Skeletal muscle tissue (tissue), 3 donors: ENCODE measurements at regions not wholly inside any gene's neighbourhood (a gene's known extent, or its start where the extent isn't known, plus 50 kb on each side); places are given as distances from the start of the nearest gene placed in this dataset.

Experiments
- H3K27ac ChIP-seq: one replicate; pipeline ENCODE4 v1.7.0; 2013; ENCODE audit warnings: mild to moderate bottlenecking, low read depth, low read length, inconsistent platforms
- H3K27me3 ChIP-seq, 3 donors: one replicate each; pipeline ENCODE4 v1.7.0; 2013; ENCODE audit warnings: low read length in 3 of 3; ENCODE audit not compliant: control insufficient read depth in 3 of 3, insufficient read depth in 3 of 3
- H3K36me3 ChIP-seq, 3 donors: one replicate each; pipeline ENCODE4 v1.7.0; 2013; ENCODE audit warnings: low read length in 3 of 3; ENCODE audit not compliant: control insufficient read depth in 3 of 3, insufficient read depth in 3 of 3
- H3K4me1 ChIP-seq, 3 donors: one replicate each; pipeline ENCODE4 v1.7.0; 2013; ENCODE audit warnings: low read length in 3 of 3, mild to moderate bottlenecking in 3 of 3; ENCODE audit not compliant: control insufficient read depth in 3 of 3, insufficient read depth in 3 of 3
- H3K4me3 ChIP-seq, 3 donors: one replicate each; pipeline ENCODE4 v1.7.0; 2013; ENCODE audit warnings: low read length in 3 of 3
- H3K9ac ChIP-seq, 3 donors: one replicate each; pipeline ENCODE4 v1.7.0; 2013; ENCODE audit warnings: low read length in 3 of 3, mild to moderate bottlenecking in 3 of 3, moderate library complexity in 2 of 3, low read depth in 1 of 3
- H3K9me3 ChIP-seq, 3 donors: one replicate each; pipeline ENCODE4 v1.7.0; 2013; ENCODE audit warnings: low read length in 3 of 3; ENCODE audit not compliant: control insufficient read depth in 3 of 3
- donor health status: Osteomylitis.

DNA sequence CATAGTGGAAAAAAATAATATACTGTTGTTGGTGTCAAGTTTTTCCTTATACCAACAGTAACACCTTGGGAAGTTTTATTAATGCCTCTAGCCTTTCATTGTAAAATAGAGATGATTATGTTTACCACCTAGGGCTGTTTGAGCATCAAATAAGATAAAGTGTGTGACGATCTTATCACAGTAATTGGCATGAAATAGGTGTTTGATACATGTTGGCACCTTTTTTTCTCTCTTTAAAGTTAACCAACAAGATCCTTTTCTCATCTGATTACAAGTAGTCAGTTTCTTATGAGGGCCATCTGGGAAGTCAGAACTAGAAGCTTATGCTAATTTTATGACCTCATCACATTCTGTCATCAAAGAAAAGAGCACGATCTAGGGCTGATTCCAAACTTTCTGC, 669.5 kb downstream of the CCSER2 start:
- Histone ChIP-seq H3K9ac (no peak overlapping the region), H3K27ac (no peak overlapping the region), H3K27me3 (peaks cover 0 to 2% (median 0%) of the 10 kb centered on the region in 3 donors), H3K36me3 (no peaks in the 10 kb centered on the region), H3K4me1 (no peaks in the 10 kb centered on the region), H3K4me3 (no peak overlapping the region), H3K9me3 (no peaks in the 10 kb centered on the region)

DNA sequence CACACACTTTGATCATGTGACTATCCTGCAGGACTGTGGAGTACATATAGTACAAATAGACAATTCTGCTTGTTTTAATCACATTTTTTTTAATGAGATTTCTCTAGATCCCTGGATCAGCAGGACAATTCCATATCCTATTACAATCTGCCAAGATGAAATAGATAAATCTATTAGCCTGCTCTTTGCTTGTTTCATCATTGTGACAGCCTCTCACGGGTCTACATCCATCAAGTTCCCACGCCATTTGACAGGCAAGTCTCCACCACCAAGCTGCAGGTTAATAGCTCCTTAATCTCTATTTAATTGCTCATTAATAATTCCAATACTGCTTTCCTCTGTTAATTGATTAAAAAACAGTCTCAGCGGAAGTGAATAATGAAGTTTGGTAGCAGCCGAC, 671.5 kb downstream of the CCSER2 start:
- Histone ChIP-seq H3K9ac (no peak overlapping the region), H3K4me1 (no peaks in the 10 kb centered on the region), H3K27ac (no peak overlapping the region), H3K36me3 (no peaks in the 10 kb centered on the region), H3K4me3 (no peak overlapping the region), H3K9me3 (no peaks in the 10 kb centered on the region), H3K27me3 (peaks cover 0 to 2% (median 0%) of the 10 kb centered on the region in 3 donors)

DNA sequence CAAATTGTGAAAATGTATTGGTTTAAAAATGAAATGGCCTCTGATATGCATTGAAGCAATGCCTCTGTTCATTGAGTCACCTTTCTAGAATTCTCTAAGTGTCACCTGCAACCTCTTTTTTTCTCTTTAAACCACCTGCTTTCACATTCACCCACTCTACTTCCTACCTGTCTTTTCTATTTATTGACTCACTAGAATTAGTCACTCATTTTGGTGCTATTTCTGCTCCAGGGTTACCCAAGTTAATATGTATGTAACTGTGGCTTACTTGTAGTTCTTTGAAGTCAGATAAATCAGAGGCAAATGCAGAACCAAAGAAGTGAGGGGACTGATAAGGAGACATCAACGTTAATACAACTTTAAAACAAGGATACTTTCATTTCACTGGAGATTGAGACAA, 674.7 kb downstream of the CCSER2 start:
- H3K27me3 ChIP-seq = peaks cover 0 to 2% (median 0%) of the 10 kb centered on the region in 3 donors
- H3K27ac ChIP-seq = no peak overlapping the region
- no peak overlapping the region for H3K4me3 ChIP-seq
- no peaks in the 10 kb centered on the region for H3K36me3 ChIP-seq
- no peak overlapping the region for H3K9ac ChIP-seq
- no peaks in the 10 kb centered on the region for H3K4me1 ChIP-seq
- no peaks in the 10 kb centered on the region for H3K9me3 ChIP-seq

DNA sequence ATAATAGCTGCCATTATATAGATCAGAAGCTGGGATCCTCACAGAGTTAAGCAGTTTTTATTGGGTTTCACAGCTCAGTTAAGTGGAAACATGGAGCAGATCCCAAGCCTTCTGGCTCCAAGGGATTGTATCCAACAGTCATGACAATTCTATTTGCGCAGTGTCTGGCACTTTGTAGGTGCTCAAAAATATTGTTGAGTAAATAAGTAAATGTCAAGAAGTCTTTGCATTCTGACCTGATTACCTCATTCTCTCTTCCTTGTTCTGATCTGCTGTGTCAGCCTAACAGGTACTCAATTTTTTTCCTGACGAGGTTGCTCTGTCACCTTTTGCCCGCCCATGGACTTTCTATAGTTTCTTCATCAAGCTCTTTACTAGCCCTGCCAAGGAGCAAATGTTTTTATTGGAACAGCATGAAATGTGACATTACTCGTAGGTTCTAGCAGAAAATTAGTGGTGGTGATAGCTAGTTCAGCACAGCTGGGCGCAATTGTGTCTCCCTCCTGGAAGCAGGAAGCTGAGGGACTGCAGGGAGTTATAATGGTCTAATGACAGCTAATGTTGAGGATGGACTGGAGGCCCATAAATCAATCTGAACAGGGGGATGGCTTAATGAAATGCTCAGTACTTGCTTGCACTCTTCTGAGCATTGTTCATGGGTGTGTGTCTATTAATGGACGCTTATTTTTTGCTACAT, 680.2 kb downstream of the CCSER2 start:
- H3K9ac ChIP-seq = no peak overlapping the region
- H3K27ac ChIP-seq = no peak overlapping the region
- no peaks in the 10 kb centered on the region for H3K9me3 ChIP-seq

DNA sequence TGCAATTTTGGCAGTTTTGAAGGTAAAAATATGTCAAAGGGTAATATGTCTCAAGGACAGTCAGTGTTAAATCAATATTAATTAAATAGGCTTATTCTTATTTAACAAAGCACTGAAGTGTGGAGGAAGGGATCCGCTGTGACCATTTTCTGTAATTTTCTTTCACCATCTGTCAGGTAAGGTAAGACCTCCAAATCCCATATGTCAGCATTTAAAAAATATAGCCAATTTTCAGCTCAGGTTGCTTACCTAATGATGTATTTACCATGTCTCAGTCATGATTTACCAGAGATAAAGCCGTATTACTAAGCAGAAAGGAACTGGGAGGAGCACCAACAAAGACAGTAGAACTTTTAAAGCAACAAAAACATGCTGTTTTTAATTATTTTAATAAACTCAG, 683.9 kb downstream of the CCSER2 start:
- no peaks in the 10 kb centered on the region for H3K36me3 ChIP-seq
- H3K9ac ChIP-seq = no peak overlapping the region
- no peaks in the 10 kb centered on the region for H3K9me3 ChIP-seq
- no peaks in the 10 kb centered on the region for H3K27me3 ChIP-seq
- H3K27ac ChIP-seq = no peak overlapping the region
- no peaks in the 10 kb centered on the region for H3K4me1 ChIP-seq
- H3K4me3 ChIP-seq = no peak overlapping the region

More for the DNA sequence above, 680.2 kb downstream of the CCSER2 start:
- H3K27me3 ChIP-seq = no peaks in the 10 kb centered on the region
- no peak overlapping the region for H3K4me3 ChIP-seq
- H3K4me1 ChIP-seq = no peaks in the 10 kb centered on the region
- no peaks in the 10 kb centered on the region for H3K36me3 ChIP-seq

DNA sequence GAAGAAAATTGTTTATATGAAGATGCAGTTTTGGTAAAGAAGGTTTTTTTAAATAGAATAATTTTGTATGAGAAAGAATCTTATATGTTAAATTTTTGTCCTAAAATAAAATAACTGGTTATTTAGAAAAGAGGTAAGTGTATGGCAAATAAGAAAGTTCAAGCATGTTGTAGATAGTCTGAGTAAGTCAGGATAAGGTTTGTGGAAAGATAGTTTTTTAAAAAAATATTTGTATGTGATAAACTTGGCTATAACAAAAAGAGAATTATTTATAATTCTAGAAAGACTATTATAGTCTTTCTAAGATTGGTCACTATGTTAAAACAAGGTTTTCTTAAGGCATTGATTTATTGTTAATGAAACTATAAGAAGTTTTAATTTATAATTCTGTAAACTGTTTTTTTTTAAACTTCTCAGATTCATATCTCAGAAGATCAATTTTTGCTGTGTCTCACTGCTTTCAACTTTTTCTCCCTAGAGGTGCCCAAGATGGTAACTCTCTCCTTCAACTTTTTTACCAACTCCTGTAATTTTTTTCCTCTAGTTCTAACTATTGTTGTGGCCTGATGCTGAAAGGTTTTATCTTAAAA, 698.6 kb downstream of the CCSER2 start:
- no peak overlapping the region for H3K4me3 ChIP-seq
- H3K4me1 ChIP-seq = no peaks in the 10 kb centered on the region
- H3K27ac ChIP-seq = no peak overlapping the region
- H3K36me3 ChIP-seq = no peaks in the 10 kb centered on the region
- H3K9ac ChIP-seq = no peak overlapping the region
- no peaks in the 10 kb centered on the region for H3K9me3 ChIP-seq
- H3K27me3 ChIP-seq = no peaks in the 10 kb centered on the region

DNA sequence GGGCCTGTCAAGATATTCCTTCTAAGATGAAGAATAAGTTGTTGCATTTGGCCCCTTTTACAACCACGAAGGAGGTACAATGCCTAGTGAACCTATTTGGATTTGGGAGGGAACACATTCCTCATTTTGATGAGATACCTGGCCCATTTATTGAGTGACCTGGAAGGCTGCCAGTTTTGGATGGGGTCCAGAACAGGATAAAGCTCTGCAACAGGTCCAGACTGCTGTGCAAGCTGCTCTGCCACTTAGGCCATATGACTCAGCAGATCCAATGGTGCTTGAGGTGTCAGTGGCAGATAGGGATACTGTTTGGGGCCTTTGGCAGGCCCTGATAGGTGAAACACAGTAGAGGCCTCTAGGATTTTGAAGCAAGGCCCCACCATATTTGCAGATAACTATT, 704.6 kb downstream of the CCSER2 start:
- no peak overlapping the region for H3K9ac ChIP-seq
- no peaks in the 10 kb centered on the region for H3K9me3 ChIP-seq
- H3K36me3 ChIP-seq = no peaks in the 10 kb centered on the region
- no peak overlapping the region for H3K27ac ChIP-seq
- H3K4me3 ChIP-seq = no peak overlapping the region
- no peaks in the 10 kb centered on the region for H3K27me3 ChIP-seq
- no peaks in the 10 kb centered on the region for H3K4me1 ChIP-seq

DNA sequence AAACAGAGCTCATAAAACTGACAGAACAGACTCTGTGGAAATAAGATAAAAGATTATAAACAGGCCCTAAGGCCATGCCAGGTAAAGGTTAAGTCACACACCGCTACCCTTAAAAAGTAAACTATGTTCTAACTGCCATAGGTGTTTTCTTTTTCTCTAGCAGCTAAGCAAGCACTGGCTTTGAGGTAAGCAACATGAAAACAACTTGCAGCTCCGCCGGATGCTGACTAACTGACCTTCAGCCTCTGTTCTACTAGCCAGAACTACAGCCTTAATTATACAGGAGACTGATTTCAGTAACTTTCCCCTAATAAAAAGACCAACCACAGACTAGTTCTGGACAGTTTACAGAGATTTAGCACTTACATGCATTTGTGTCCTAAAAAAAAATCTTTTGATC, 708.3 kb downstream of the CCSER2 start:
- H3K27ac ChIP-seq = no peak overlapping the region
- no peaks in the 10 kb centered on the region for H3K4me1 ChIP-seq
- peaks cover 0 to 7% (median 4%) of the 10 kb centered on the region in 3 donors for H3K9me3 ChIP-seq
- H3K9ac ChIP-seq = no peak overlapping the region
- H3K27me3 ChIP-seq = no peaks in the 10 kb centered on the region
- no peaks in the 10 kb centered on the region for H3K36me3 ChIP-seq
- H3K4me3 ChIP-seq = no peak overlapping the region

DNA sequence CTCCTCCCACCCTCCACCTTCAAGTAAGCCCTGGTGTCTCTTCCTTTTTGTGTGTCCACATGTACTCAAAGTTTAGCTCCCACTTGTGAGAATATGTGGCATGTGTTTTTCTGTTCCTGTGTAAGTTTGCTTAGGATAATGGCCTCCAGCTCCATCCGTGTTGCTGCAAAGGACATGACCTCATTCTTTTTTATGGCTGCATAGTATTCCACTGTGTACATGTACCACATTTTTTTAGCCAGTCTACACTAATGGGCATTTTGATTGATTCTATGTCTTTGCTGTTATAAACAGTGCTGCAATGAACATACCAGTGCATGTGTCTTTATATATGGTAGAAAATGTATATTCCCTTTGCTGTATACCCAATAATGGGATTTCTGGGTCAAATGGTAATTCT, 710.9 kb downstream of the CCSER2 start:
- Histone ChIP-seq H3K4me3 (no peak overlapping the region), H3K9ac (no peak overlapping the region), H3K27me3 (no peaks in the 10 kb centered on the region), H3K36me3 (no peaks in the 10 kb centered on the region), H3K9me3 (peaks cover 0 to 7% (median 4%) of the 10 kb centered on the region in 3 donors), H3K4me1 (no peaks in the 10 kb centered on the region), H3K27ac (no peak overlapping the region)

DNA sequence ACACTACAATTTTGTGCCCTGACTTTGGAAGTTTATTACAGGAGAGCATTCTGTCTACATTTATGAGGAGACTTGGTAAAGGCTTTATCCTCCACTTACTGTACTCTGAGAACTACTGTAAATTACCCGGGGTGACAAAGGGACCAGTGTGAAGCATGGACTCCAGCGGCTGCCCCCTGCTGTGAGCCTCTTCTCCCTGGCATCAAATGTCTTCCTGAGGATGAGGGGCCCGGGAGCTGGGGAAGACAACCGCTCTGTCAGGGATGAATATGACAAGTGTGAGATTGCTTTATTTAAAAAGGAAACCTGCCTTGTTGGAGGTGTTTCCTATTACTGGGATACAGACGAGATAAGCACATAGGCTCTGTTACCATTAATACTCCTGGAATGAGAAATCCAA, 714.8 kb downstream of the CCSER2 start:
- H3K36me3 ChIP-seq = no peaks in the 10 kb centered on the region

More for the DNA sequence above, 714.8 kb downstream of the CCSER2 start:
- Histone ChIP-seq H3K9ac (no peak overlapping the region), H3K4me3 (no peak overlapping the region), H3K4me1 (no peaks in the 10 kb centered on the region), H3K27ac (no peak overlapping the region), H3K9me3 (peaks cover 0 to 7% (median 4%) of the 10 kb centered on the region in 3 donors), H3K27me3 (no peaks in the 10 kb centered on the region)
